ENCODE measurements at regions not wholly inside any gene's neighbourhood (a gene's known extent, or its start where the extent isn't known, plus 50 kb on each side); places are given as distances from the start of the nearest gene placed in this dataset.

DNA sequence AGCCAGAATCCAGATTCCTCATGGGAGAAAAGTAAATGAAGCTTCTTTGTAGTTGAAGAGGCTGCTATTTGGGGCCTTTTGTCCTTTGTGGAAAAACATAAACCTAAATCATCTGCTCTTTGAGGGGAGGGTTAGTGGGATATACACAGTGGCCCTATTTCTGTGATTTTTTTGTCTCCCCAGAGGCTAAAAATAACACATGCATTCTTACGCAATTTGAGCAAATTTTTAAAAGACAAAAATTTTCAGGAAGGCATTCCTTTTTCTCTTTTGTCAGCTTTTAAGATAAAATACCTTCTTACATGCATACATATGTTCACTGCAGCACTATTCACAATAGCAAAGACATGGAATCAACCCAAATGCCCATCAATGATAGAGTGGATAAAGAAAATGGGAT, 165.5 kb downstream of the AXIN2 start:
- Histone ChIP-seq H3K4me1 (no peaks in the 10 kb centered on the region), H3K4me3 (no peak overlapping the region), H3K27ac (no peak overlapping the region), H3K9me3 (no peaks in the 10 kb centered on the region), H3K27me3 (no peaks in the 10 kb centered on the region), H3K36me3 (no peaks in the 10 kb centered on the region)
- intact Hi-C loops (cut with DNase I; ENCODE audit: low total_unique reads) = no loop called here
- DNase-seq = no peak
- TF ChIP-seq POLR2A (IDR thresholded peaks at IDR 0.05) = no peak
- TF ChIP-seq, protein P1, sequence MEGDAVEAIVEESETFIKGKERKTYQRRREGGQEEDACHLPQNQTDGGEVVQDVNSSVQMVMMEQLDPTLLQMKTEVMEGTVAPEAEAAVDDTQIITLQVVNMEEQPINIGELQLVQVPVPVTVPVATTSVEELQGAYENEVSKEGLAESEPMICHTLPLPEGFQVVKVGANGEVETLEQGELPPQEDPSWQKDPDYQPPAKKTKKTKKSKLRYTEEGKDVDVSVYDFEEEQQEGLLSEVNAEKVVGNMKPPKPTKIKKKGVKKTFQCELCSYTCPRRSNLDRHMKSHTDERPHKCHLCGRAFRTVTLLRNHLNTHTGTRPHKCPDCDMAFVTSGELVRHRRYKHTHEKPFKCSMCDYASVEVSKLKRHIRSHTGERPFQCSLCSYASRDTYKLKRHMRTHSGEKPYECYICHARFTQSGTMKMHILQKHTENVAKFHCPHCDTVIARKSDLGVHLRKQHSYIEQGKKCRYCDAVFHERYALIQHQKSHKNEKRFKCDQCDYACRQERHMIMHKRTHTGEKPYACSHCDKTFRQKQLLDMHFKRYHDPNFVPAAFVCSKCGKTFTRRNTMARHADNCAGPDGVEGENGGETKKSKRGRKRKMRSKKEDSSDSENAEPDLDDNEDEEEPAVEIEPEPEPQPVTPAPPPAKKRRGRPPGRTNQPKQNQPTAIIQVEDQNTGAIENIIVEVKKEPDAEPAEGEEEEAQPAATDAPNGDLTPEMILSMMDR (IDR thresholded peaks at IDR 0.05) = no peak

DNA sequence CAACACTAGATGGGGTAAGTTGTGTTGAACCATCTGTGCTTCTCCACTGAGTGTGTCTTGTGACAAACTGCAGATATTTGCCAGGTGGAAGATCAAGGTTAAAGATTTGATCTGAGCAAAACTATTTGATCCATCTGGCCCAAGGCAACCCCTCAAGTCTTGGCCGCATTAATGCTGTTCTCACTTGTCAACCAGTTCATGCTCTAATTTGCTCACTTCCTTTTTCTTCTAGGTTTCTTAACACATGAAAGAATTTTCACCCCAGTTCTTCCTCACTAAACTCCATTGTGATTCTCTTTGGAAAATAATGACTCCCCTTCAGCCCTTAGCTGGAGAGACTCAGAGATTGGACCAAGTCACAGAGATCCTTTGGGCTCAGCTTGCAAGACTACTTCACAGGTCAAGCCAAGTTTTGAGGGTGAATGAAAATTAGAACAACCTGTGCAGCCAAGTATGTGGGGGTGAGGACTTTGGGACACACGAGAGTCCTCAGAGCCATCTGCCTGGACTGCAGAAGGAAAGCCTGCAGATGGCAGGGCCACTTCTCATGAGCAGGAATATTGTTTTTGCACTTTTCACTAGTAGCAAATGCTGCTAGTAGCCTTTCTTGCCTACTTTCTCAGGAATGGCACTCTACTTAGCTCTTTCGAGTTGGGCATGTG, 166.5 kb downstream of the AXIN2 start:
- no peak overlapping the region for H3K4me3 ChIP-seq
- DNase-seq = no peak
- no peak overlapping the region for H3K27ac ChIP-seq
- H3K36me3 ChIP-seq = no peaks in the 10 kb centered on the region
- H3K27me3 ChIP-seq = no peaks in the 10 kb centered on the region
- H3K9me3 ChIP-seq = no peaks in the 10 kb centered on the region
- H3K4me1 ChIP-seq = no peaks in the 10 kb centered on the region
- TF ChIP-seq, protein P1 (IDR thresholded peaks at IDR 0.05) = no peak
- TF ChIP-seq POLR2A (IDR thresholded peaks at IDR 0.05) = no peak
- intact Hi-C loops (cut with DNase I; ENCODE audit: low total_unique reads) = no loop called here

DNA sequence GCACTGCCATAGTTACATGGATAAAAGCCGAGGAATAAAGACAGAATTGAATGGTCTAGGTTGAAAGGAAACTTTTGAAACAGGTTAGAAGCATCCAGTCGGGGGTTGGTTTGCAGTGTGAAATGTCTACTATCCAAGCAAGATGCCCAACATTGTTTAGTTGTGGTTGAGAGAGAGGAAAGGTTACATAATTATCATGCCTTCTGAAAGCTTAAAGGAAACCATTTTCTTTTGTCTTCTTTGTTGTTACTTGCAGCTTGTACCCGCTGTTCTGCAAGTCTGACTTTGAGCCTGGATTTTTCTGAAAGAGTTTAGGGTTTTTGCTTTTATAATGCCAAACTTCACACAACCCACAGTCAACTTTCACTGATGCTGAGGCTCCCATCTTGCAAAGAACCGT, 167.9 kb downstream of the AXIN2 start:
- H3K9me3 ChIP-seq = no peaks in the 10 kb centered on the region
- no peak overlapping the region for H3K27ac ChIP-seq
- DNase-seq = no peak
- H3K27me3 ChIP-seq = no peaks in the 10 kb centered on the region
- no peak overlapping the region for H3K4me3 ChIP-seq
- intact Hi-C loops (cut with DNase I; ENCODE audit: low total_unique reads) = no loop called here
- no peaks in the 10 kb centered on the region for H3K36me3 ChIP-seq
- TF ChIP-seq, protein P1 (IDR thresholded peaks at IDR 0.05) = no peak
- no peak for TF ChIP-seq POLR2A (IDR thresholded peaks at IDR 0.05)
- no peaks in the 10 kb centered on the region for H3K4me1 ChIP-seq

DNA sequence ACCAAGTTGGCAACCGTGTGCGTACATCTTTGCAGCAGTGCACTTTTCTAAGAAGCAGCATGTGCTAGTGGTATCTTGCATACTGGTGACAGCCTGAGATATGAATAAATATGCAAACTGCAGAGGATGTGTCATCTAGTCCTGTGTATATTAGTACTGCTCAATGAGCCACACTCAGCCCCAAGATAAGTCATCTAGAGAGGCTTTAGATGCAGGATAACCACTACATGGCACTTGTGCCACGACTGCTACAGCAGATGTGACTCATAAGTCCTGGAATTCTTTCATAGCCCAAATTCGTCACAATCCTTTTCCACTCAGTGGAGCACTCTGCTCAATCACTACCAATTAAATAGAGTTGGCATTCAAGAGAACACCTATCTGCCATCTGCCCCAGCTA, 171.5 kb downstream of the AXIN2 start:
- intact Hi-C loops (cut with DNase I; ENCODE audit: low total_unique reads) = no loop called here
- no peaks in the 10 kb centered on the region for H3K4me1 ChIP-seq
- no peak for DNase-seq
- H3K27ac ChIP-seq = no peak overlapping the region
- H3K36me3 ChIP-seq = no peaks in the 10 kb centered on the region
- TF ChIP-seq, protein P1 (IDR thresholded peaks at IDR 0.05) = no peak
- TF ChIP-seq POLR2A (IDR thresholded peaks at IDR 0.05) = no peak
- H3K27me3 ChIP-seq = no peaks in the 10 kb centered on the region
- no peaks in the 10 kb centered on the region for H3K9me3 ChIP-seq
- no peak overlapping the region for H3K4me3 ChIP-seq

DNA sequence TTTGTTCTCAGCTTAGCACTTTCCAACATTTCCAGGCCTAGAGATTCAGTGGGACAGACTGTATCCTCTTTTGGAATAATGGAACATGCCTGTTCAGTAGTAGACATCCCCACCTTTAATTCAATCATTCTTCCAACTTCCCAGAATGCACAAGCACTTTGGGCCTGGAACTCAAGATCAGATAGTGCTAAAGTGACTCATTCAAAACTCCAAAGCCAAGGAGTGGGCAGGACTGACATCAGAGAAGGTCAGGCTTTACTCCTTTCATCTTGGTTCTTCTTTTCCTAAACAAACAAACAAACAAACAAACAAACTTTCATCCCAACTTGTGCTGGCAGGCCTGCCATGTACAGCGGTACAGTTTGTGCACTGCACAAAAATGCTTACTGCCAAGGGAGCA, 172.0 kb downstream of the AXIN2 start:
- no peaks in the 10 kb centered on the region for H3K27me3 ChIP-seq
- intact Hi-C loops (cut with DNase I; ENCODE audit: low total_unique reads) = no loop called here
- TF ChIP-seq, protein P1 (IDR thresholded peaks at IDR 0.05) = no peak
- no peak for TF ChIP-seq POLR2A (IDR thresholded peaks at IDR 0.05)
- no peaks in the 10 kb centered on the region for H3K36me3 ChIP-seq
- DNase-seq = no peak
- no peaks in the 10 kb centered on the region for H3K9me3 ChIP-seq
- H3K4me3 ChIP-seq = no peak overlapping the region
- no peaks in the 10 kb centered on the region for H3K4me1 ChIP-seq
- H3K27ac ChIP-seq = no peak overlapping the region
